Loucy (cell line): ENCODE measurements at regions not wholly inside any gene's neighbourhood (a gene's known extent, or its start where the extent isn't known, plus 50 kb on each side); places are given as distances from the start of the nearest gene placed in this dataset.

Source experiments
- H2AFZ ChIP-seq: fragments of 200-600 bp; sonication (generic); 2 replicates; pipeline ENCODE4 v1.6.0; 2016; ENCODE audit warnings: antibody characterized with exemption, mild to moderate bottlenecking, low read length, moderate library complexity
- H3F3A ChIP-seq: fragments of 200-600 bp; 2 replicates; pipeline ENCODE4 v1.6.0; 2016; ENCODE audit warnings: antibody characterized with exemption, low read depth, mild to moderate bottlenecking
- H3K27me3 ChIP-seq: fragments of 200-600 bp; sonication (generic); 2 replicates; pipeline ENCODE4 v1.6.1; 2014; ENCODE audit warnings: low read length, mild to moderate bottlenecking; ENCODE audit not compliant: insufficient read depth, poor library complexity, severe bottlenecking
- H3K36me3 ChIP-seq: fragments of 200-600 bp; sonication (generic); 2 replicates; pipeline ENCODE4 v1.6.1; 2016; ENCODE audit warnings: low read length; ENCODE audit not compliant: insufficient read depth
- H3K4me1 ChIP-seq: fragments of 200-600 bp; sonication (generic); 2 replicates; pipeline ENCODE4 v1.5.1; 2014; ENCODE audit warnings: low read length, mild to moderate bottlenecking; ENCODE audit not compliant: insufficient read depth, poor library complexity, severe bottlenecking
- H3K4me2 ChIP-seq: fragments of 200-600 bp; sonication (generic); 2 replicates; pipeline ENCODE4 v1.6.0; 2014; ENCODE audit warnings: antibody characterized with exemption, low read length, low read depth, mild to moderate bottlenecking; ENCODE audit not compliant: poor library complexity, severe bottlenecking
- H3K4me3 ChIP-seq: fragments of 200-600 bp; sonication (generic); 2 replicates; pipeline ENCODE4 v1.5.1; 2014; ENCODE audit warnings: low read length, mild to moderate bottlenecking, mixed read lengths; ENCODE audit not compliant: poor library complexity, severe bottlenecking
- H3K79me2 ChIP-seq: fragments of 200-600 bp; sonication (generic); 2 replicates; pipeline ENCODE4 v1.6.1; 2014; ENCODE audit warnings: low read length; ENCODE audit not compliant: insufficient read depth
- H3K9ac ChIP-seq: fragments of 200-600 bp; sonication (generic); 2 replicates; pipeline ENCODE4 v1.6.0; 2014; ENCODE audit warnings: mild to moderate bottlenecking, low read depth, low read length, moderate library complexity; ENCODE audit not compliant: poor library complexity, severe bottlenecking
- H3K9me2 ChIP-seq: fragments of 200-600 bp; sonication (generic); replicated peaks from 2 replicates; pipeline ENCODE4 v1.6.1; 2016; ENCODE audit warnings: low read depth, low read length, mixed read lengths
- H3K9me3 ChIP-seq: fragments of 200-600 bp; sonication (generic); 2 replicates; pipeline ENCODE4 v1.6.1; 2014; ENCODE audit warnings: mild to moderate bottlenecking, antibody characterized with exemption, low read length, low read depth; ENCODE audit not compliant: insufficient read depth
- H4K20me1 ChIP-seq: fragments of 200-600 bp; sonication (generic); 2 replicates; pipeline ENCODE4 v1.6.0; 2014; ENCODE audit warnings: antibody characterized with exemption, low read length, mild to moderate bottlenecking; ENCODE audit not compliant: insufficient read depth, poor library complexity, severe bottlenecking
- EZH2phosphoT487 ChIP-seq: fragments of 200-600 bp; IDR thresholded peaks from 2 replicates; pipeline ENCODE4 v1.6.1; 2018; ENCODE audit warnings: antibody characterized with exemption, mild to moderate bottlenecking, moderate library complexity, borderline replicate concordance
- TF ChIP-seq, protein P1 (sequence below): fragments of 200-600 bp; sonication (generic); conservative IDR thresholded peaks from 2 replicates; pipeline ENCODE4 v1.5.1; 2014; ENCODE audit warnings: mild to moderate bottlenecking, antibody characterized with exemption, low read length

DNA sequence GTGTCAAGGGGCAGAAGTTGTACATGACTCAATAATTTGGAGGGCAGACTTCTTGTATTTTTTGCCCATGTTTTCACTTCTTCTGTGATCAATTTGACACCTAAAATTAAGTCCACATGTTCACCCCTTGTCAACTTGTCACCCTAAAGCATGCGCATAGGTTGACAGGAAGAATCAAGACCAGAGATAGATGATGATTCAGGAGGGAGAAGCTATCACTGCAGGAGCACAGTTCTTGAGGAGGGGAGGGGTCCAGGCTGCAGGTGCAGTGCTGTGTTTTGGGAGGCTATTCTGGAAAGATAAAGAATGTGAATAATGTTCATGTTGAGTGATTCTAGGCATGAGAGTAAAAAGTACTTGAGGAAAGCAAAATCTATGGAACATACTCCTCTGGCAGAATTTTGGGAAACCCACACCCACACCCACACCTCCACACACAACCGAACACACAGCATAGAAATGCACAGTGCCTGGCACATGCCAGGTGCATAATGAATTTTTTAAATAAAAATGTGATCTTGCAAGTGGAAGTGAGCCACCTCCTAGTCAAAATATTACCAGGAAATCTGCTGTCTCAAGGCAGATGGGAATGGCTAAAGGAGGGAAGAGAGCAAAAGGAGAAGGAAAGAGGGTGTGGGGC lies 249.2 kb upstream of the MEX3C start:
- Histone ChIP-seq H3K4me2 (no peak overlapping the region), H3K27me3 (no peaks in the 10 kb centered on the region), H2AFZ (no peak overlapping the region), H3K4me1 (no peaks in the 10 kb centered on the region), H3K79me2 (no peaks in the 10 kb centered on the region), H3K9ac (no peak overlapping the region), H3K9me3 (no peaks in the 10 kb centered on the region), H4K20me1 (no peaks in the 10 kb centered on the region), H3K9me2 (no peaks in the 10 kb centered on the region), H3F3A (no peaks in the 10 kb centered on the region), H3K4me3 (no peak overlapping the region), H3K36me3 (no peaks in the 10 kb centered on the region)
- TF ChIP-seq, protein P1, sequence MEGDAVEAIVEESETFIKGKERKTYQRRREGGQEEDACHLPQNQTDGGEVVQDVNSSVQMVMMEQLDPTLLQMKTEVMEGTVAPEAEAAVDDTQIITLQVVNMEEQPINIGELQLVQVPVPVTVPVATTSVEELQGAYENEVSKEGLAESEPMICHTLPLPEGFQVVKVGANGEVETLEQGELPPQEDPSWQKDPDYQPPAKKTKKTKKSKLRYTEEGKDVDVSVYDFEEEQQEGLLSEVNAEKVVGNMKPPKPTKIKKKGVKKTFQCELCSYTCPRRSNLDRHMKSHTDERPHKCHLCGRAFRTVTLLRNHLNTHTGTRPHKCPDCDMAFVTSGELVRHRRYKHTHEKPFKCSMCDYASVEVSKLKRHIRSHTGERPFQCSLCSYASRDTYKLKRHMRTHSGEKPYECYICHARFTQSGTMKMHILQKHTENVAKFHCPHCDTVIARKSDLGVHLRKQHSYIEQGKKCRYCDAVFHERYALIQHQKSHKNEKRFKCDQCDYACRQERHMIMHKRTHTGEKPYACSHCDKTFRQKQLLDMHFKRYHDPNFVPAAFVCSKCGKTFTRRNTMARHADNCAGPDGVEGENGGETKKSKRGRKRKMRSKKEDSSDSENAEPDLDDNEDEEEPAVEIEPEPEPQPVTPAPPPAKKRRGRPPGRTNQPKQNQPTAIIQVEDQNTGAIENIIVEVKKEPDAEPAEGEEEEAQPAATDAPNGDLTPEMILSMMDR, result no peak
- TF ChIP-seq EZH2phosphoT487, result no peak

DNA sequence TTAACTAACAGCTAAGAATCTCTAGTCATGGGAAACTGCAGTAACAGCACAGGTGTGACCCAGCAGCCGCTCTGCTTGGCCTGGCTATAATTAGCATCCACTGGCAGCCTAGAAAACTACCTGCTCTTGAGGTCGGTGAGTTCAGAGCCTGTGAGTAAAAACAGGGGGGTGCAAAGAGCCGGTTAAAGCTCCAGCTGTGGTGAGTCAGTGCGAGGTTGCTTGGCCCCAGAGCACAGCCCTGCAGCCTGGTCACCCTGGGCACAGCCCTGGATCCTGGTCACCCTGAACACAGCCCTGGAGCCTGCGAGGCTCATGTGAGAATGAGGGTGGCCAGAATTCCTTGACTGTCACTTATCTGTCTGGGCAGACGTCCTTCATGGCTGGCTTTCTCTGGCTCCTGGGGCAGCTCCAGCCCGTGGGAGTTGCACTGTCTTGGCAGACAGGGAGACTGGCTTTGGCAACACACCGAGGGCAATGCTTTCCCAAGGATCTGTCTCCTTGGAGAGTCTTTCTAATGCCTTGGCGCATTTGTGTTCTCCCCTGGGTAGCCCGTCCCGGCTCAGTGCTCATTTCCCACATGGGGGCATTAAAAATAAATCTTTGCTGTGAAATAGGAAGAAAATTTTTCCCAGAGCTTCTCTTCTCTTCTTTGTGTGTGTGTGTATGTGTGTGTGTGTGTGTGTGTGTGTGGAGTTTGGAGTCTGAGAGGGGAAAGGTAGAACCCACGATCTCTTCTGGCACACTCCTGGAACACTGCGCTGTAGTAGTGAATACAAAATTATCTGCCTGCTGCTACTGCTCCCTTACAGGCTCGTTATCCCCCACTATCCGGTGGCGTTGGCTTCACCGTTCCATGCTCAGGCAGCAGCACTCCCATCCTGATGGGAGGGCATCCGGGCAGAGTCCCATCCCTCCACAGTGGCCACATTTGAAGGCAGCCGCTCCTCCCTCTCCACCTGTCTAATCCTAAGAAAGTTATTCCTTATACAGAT lies 250.2 kb upstream of the MEX3C start:
- Histone ChIP-seq H3K9me3 (no peaks in the 10 kb centered on the region), H3K36me3 (no peaks in the 10 kb centered on the region), H3K79me2 (no peaks in the 10 kb centered on the region), H3F3A (no peaks in the 10 kb centered on the region), H3K4me2 (no peak overlapping the region), H3K9ac (no peak overlapping the region), H3K27me3 (no peaks in the 10 kb centered on the region), H2AFZ (no peak overlapping the region), H4K20me1 (no peaks in the 10 kb centered on the region), H3K4me1 (no peaks in the 10 kb centered on the region), H3K4me3 (no peak overlapping the region), H3K9me2 (no peaks in the 10 kb centered on the region)
- no peak for TF ChIP-seq EZH2phosphoT487
- TF ChIP-seq, protein P1, result no peak

DNA sequence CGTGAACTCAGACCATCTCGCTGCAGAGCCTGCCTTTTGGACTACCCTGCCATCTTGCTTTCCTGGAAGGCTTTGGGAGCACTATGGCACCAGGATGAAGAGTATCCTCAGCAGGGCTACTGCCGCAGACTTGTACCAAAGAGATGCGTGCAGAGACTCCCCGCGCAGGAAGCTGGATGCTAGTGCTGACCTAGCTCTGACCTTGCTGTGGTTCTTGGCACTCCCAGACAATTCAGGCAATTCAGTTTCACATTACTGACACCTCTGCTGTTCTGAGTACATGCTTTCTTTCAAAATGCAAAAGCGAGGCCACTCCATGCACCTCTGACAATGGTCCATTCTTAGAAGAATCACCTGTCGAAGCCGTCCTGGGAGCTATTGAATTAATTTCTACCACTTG lies 251.5 kb upstream of the MEX3C start:
- Histone ChIP-seq H3K4me3 (no peak overlapping the region), H3F3A (no peaks in the 10 kb centered on the region), H3K79me2 (no peaks in the 10 kb centered on the region), H3K9ac (no peak overlapping the region), H4K20me1 (no peaks in the 10 kb centered on the region), H3K9me2 (no peaks in the 10 kb centered on the region), H3K4me2 (no peak overlapping the region), H3K9me3 (no peaks in the 10 kb centered on the region), H2AFZ (no peak overlapping the region), H3K4me1 (no peaks in the 10 kb centered on the region), H3K27me3 (no peaks in the 10 kb centered on the region), H3K36me3 (no peaks in the 10 kb centered on the region)
- no peak for TF ChIP-seq EZH2phosphoT487
- TF ChIP-seq, protein P1, result no peak
